ENCODE measurements at regions not wholly inside any gene's neighbourhood (a gene's known extent, or its start where the extent isn't known, plus 50 kb on each side); places are given as distances from the start of the nearest gene placed in this dataset.

DNA sequence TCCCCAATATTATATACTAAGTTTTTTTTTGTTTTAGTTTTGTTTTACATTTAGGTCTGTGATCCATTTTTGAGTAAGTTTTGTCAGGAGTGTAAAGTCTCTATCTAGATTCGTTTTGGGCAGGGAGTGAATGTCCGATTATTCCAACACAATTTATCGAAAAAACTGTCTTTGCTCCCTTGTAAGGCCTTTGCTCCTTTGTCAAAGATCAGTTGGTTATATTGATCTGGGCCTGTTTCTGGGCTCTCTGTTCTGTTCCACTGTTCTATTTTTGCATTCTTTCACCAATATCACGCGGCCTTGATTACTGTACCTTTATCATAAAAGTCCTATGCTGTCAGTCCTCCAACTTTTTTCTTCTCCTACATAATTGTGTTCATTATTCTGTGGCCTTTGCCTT is 276.5 kb upstream of the ZC3H15 start:
- Histone ChIP-seq H3K27me3 (replicated peaks; ENCODE audit: control insufficient read depth, insufficient read depth, low read length) (no peaks in the 10 kb centered on the region), H3K4me3 (ENCODE audit: low read depth, low read length) (no peak overlapping the region), H3K36me3 (ENCODE audit: control insufficient read depth, insufficient read depth, low read length) (no peaks in the 10 kb centered on the region), H3K4me1 (no peaks in the 10 kb centered on the region), H3K9me3 (no peaks in the 10 kb centered on the region)
- BruUV-seq (replicated peaks): no TSS peak
- Mint-ChIP-seq H3K27ac (ENCODE audit: unreplicated experiment) (no peak overlapping the region), H3K9me3 (ENCODE audit: unreplicated experiment) (no peaks in the 10 kb centered on the region), H3K36me3 (ENCODE audit: insufficient read depth, unreplicated experiment) (no peaks in the 10 kb centered on the region), H3K4me1 (ENCODE audit: low read depth, unreplicated experiment) (no peaks in the 10 kb centered on the region), H3K27me3 (ENCODE audit: insufficient read depth, unreplicated experiment) (no peaks in the 10 kb centered on the region), H3K4me3 (ENCODE audit: unreplicated experiment) (no peak overlapping the region)
- intact Hi-C loops (cut with micrococcal nuclease; ENCODE audit: unreplicated experiment): no loop called here
- TF ChIP-seq, protein P1, sequence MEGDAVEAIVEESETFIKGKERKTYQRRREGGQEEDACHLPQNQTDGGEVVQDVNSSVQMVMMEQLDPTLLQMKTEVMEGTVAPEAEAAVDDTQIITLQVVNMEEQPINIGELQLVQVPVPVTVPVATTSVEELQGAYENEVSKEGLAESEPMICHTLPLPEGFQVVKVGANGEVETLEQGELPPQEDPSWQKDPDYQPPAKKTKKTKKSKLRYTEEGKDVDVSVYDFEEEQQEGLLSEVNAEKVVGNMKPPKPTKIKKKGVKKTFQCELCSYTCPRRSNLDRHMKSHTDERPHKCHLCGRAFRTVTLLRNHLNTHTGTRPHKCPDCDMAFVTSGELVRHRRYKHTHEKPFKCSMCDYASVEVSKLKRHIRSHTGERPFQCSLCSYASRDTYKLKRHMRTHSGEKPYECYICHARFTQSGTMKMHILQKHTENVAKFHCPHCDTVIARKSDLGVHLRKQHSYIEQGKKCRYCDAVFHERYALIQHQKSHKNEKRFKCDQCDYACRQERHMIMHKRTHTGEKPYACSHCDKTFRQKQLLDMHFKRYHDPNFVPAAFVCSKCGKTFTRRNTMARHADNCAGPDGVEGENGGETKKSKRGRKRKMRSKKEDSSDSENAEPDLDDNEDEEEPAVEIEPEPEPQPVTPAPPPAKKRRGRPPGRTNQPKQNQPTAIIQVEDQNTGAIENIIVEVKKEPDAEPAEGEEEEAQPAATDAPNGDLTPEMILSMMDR (IDR thresholded peaks at IDR 0.05; ENCODE audit: insufficient read depth in 1 of 2, low read depth in 1 of 2, low read length in 1 of 2, severe bottlenecking in 1 of 2, unreplicated experiment in 1 of 2): no peak
- ChIA-PET POLR2A (no interaction called here), CTCF (no interaction called here)
- no peak for DNase-seq

DNA sequence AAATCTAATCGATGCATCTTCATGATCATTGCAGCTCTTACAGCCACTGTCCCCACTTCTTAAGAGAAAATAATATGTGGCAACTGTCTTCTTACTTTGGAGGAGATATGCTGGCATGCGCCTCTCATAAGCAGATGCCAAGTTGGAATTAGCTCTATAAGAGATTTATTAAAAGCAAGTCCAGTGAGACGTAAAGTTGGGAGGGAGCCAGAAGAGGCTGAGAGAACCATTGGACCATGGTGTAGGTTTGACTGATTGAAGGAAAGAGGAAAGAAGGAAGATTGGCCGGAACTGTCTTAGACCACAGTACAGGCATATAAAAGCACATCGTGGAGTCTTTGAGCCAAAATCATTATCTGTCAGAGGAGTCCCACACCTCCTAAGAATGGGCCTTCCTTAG is 265.7 kb upstream of the ZC3H15 start:
- no peaks in the 10 kb centered on the region for H3K36me3 ChIP-seq (ENCODE audit: control insufficient read depth, insufficient read depth, low read length)
- TF ChIP-seq, protein P1 (IDR thresholded peaks at IDR 0.05; ENCODE audit: insufficient read depth in 1 of 2, low read depth in 1 of 2, low read length in 1 of 2, severe bottlenecking in 1 of 2, unreplicated experiment in 1 of 2): no peak
- Mint-ChIP-seq H3K4me3 (ENCODE audit: unreplicated experiment) (no peak overlapping the region), H3K36me3 (ENCODE audit: insufficient read depth, unreplicated experiment) (no peaks in the 10 kb centered on the region), H3K9me3 (ENCODE audit: unreplicated experiment) (no peaks in the 10 kb centered on the region), H3K4me1 (ENCODE audit: low read depth, unreplicated experiment) (no peaks in the 10 kb centered on the region), H3K27ac (ENCODE audit: unreplicated experiment) (no peak overlapping the region), H3K27me3 (ENCODE audit: insufficient read depth, unreplicated experiment) (no peaks in the 10 kb centered on the region)
- no peak overlapping the region for H3K4me3 ChIP-seq (ENCODE audit: low read depth, low read length)
- no peaks in the 10 kb centered on the region for H3K9me3 ChIP-seq
- no TSS peak for BruUV-seq (replicated peaks)
- intact Hi-C loops (cut with micrococcal nuclease; ENCODE audit: unreplicated experiment): no loop called here
- CTCF ChIA-PET: no interaction called here
- H3K4me1 ChIP-seq: no peaks in the 10 kb centered on the region
- POLR2A ChIA-PET: no interaction called here
- no peaks in the 10 kb centered on the region for H3K27me3 ChIP-seq (replicated peaks; ENCODE audit: control insufficient read depth, insufficient read depth, low read length)
- no peak for DNase-seq

GRCh38 chr2:186229265-186229664 is 256.8 kb upstream of the ZC3H15 start:
- H3K27me3 ChIP-seq (replicated peaks; ENCODE audit: control insufficient read depth, insufficient read depth, low read length): no peaks in the 10 kb centered on the region
- H3K27ac Mint-ChIP-seq (ENCODE audit: unreplicated experiment): no peak overlapping the region
- H3K4me3 Mint-ChIP-seq (ENCODE audit: unreplicated experiment): no peak overlapping the region

More at GRCh38 chr2:186229265-186229664, 256.8 kb upstream of the ZC3H15 start:
- no peaks in the 10 kb centered on the region for H3K4me1 ChIP-seq
- no peaks in the 10 kb centered on the region for H3K4me1 Mint-ChIP-seq (ENCODE audit: low read depth, unreplicated experiment)
- DNase-seq: no peak
- ChIA-PET POLR2A (no interaction called here), CTCF (no interaction called here)
- TF ChIP-seq, protein P1 (IDR thresholded peaks at IDR 0.05; ENCODE audit: insufficient read depth in 1 of 2, low read depth in 1 of 2, low read length in 1 of 2, severe bottlenecking in 1 of 2, unreplicated experiment in 1 of 2): no peak
- H3K36me3 ChIP-seq (ENCODE audit: control insufficient read depth, insufficient read depth, low read length): no peaks in the 10 kb centered on the region
- BruUV-seq (replicated peaks): no TSS peak
- intact Hi-C loops (cut with micrococcal nuclease; ENCODE audit: unreplicated experiment): no loop called here
- H3K9me3 ChIP-seq: peaks cover 9% of the 10 kb centered on the region; the same call in 1 of the 2 replicates
- H3K36me3 Mint-ChIP-seq (ENCODE audit: insufficient read depth, unreplicated experiment): no peaks in the 10 kb centered on the region
- H3K4me3 ChIP-seq (ENCODE audit: low read depth, low read length): no peak overlapping the region
- H3K27me3 Mint-ChIP-seq (ENCODE audit: insufficient read depth, unreplicated experiment): no peaks in the 10 kb centered on the region
- H3K9me3 Mint-ChIP-seq (ENCODE audit: unreplicated experiment): peaks cover 51% of the 10 kb centered on the region
